Right lobe of liver (tissue), 4 donors: ENCODE measurements at regions not wholly inside any gene's neighbourhood (a gene's known extent, or its start where the extent isn't known, plus 50 kb on each side); places are given as distances from the start of the nearest gene placed in this dataset.

Source experiments
- POLR2A ChIP-seq: fragments of 450-650 bp; IDR thresholded peaks from one replicate; pipeline ENCODE4 v1.6.1; 2017; ENCODE audit warnings: antibody characterized with exemption, mild to moderate bottlenecking
- TF ChIP-seq, protein P1 (sequence below), 4 donors: fragments of 200-600 bp in 3 of 4; fragments of 450-650 bp in 1 of 4; IDR thresholded peaks; one replicate each; pipeline versions ENCODE4 v1.5.1 to v1.8.0; 2016 to 2022; ENCODE audit warnings: antibody characterized with exemption in 4 of 4, mild to moderate bottlenecking in 2 of 4
- donor health status: DM: no; HTN: no; CAD: no.
- donor health status: DM: no; HTN: no; CAD: no.
- donor health status: DM: no; HTN: yes; CAD: no.

DNA sequence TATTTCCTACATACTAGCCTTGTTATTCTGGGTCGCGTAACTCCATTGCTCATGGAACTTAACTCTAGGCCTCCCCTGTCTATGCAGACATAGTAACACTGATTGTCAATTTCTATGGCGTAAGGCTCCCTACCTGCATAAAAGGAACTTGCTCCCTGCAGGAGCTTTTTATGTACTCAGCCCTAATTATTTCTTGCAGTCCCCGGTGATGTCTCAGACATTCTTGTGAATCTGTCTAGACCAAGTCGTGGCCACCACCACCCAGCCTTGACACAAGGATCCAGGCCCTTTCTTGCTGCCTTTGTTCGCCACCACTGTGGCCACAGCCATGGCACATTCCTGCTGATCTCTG lies 189.5 kb upstream of the CTAGE1 start:
- TF ChIP-seq, protein P1, sequence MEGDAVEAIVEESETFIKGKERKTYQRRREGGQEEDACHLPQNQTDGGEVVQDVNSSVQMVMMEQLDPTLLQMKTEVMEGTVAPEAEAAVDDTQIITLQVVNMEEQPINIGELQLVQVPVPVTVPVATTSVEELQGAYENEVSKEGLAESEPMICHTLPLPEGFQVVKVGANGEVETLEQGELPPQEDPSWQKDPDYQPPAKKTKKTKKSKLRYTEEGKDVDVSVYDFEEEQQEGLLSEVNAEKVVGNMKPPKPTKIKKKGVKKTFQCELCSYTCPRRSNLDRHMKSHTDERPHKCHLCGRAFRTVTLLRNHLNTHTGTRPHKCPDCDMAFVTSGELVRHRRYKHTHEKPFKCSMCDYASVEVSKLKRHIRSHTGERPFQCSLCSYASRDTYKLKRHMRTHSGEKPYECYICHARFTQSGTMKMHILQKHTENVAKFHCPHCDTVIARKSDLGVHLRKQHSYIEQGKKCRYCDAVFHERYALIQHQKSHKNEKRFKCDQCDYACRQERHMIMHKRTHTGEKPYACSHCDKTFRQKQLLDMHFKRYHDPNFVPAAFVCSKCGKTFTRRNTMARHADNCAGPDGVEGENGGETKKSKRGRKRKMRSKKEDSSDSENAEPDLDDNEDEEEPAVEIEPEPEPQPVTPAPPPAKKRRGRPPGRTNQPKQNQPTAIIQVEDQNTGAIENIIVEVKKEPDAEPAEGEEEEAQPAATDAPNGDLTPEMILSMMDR (IDR thresholded peaks at IDR 0.05), result no peak
- TF ChIP-seq POLR2A, result no peak
